ENCODE measurements at regions not wholly inside any gene's neighbourhood (a gene's known extent, or its start where the extent isn't known, plus 50 kb on each side); places are given as distances from the start of the nearest gene placed in this dataset.

DNA sequence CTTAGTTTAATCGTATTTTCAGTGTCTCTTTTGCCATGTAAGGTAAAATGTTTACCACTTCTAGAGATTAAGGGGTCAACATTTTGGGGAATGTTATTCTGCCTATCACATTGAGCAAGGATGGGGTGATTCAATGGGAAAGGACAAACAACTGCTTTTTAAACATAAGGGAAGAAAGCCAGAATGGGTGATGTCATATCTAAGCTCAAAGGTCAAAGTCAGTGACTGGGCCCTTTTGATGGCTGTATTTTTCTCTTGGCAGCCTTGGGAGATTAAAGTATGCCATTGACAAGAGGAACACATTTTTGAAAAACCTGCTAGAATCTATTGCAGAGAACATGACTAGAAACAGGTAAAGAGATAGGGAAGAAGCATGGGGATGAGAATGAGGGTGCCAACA lies 477.3 kb upstream of the IRAK1BP1 start:
- WGBS, 2 donors, result 88 to 91% methylated on average over 1 of the region's 1 CpG
- no peak for DNase-seq (ENCODE audit: low spot score in 2 of 2)
- no peak for TF ChIP-seq CTCF (IDR thresholded peaks at IDR 0.05)
- TF ChIP-seq POLR2A (IDR thresholded peaks at IDR 0.05), result no peak
- intact Hi-C loops (cut with DNase I; ENCODE audit: low total_unique reads), result no loop called here
- no peak overlapping the region for H3K4me3 ChIP-seq (ENCODE audit: low read depth, poor library complexity, severe bottlenecking)

DNA sequence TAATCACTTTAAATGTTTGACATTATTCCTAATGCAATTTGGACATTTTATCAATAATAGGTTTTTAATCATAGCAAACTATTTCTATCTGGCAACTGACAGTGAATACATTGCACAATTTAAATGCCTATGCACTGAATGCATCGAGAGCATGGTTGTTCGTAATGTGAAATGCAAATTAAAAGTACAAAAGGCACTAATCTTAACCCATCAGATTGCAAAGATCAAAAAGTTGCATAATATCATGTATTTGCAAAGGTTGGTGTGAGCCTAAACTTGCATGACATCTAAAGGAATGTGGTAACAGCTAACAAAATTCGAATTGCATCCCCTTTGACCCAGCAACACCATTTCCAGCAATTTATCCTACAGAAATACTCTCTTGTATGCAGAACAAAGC lies 469.9 kb upstream of the IRAK1BP1 start:
- intact Hi-C loops (cut with DNase I; ENCODE audit: low total_unique reads), result no loop called here
- TF ChIP-seq CTCF (IDR thresholded peaks at IDR 0.05) (no peak), POLR2A (IDR thresholded peaks at IDR 0.05) (no peak)
- 17 to 19% methylated on average over 3 of the region's 3 CpGs for WGBS, 2 donors
- no peak overlapping the region for H3K4me3 ChIP-seq (ENCODE audit: low read depth, poor library complexity, severe bottlenecking)
- DNase-seq (ENCODE audit: low spot score in 2 of 2), result no peak

DNA sequence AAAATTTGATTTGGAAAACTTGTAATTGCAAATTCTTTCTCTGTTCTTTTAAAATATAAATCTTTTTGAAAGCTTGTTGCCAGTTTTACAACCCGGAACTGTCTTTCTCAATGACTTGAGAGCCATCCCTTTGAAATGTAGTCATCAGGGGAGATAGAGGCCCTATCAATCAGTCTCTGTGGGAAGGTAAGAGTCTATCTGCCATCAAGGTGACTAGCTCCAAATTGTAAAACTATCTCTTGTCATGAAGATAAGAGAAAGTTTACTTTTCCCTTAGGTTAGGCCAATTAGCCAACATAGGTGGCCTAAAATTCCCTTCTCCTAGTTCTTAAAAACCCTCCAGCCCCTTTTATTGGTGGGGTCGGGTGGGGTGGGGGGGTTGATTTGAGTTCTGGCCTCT lies 469.1 kb upstream of the IRAK1BP1 start:
- WGBS, 2 donors, result 45 to 56% methylated on average over 2 of the region's 2 CpGs
- H3K4me3 ChIP-seq (ENCODE audit: low read depth, poor library complexity, severe bottlenecking), result no peak overlapping the region
- intact Hi-C loops (cut with DNase I; ENCODE audit: low total_unique reads), result no loop called here
- no peak for DNase-seq (ENCODE audit: low spot score in 2 of 2)
- no peak for TF ChIP-seq CTCF (IDR thresholded peaks at IDR 0.05)
- no peak for TF ChIP-seq POLR2A (IDR thresholded peaks at IDR 0.05)

- 68 to 71% methylated on average over 3 of the region's 3 CpGs for WGBS, 2 donors
- DNase-seq (ENCODE audit: low spot score in 2 of 2), result no peak
- TF ChIP-seq POLR2A (IDR thresholded peaks at IDR 0.05), result no peak
- TF ChIP-seq CTCF (IDR thresholded peaks at IDR 0.05), result no peak
- intact Hi-C loops (cut with DNase I; ENCODE audit: low total_unique reads), result no loop called here
- H3K4me3 ChIP-seq (ENCODE audit: low read depth, poor library complexity, severe bottlenecking), result no peak overlapping the region
These were observed 467.3 kb upstream of the IRAK1BP1 start for GRCh38 chr6:78400076-78400475.

- no peak for DNase-seq (ENCODE audit: low spot score in 2 of 2)
- TF ChIP-seq POLR2A (IDR thresholded peaks at IDR 0.05) (no peak), CTCF (IDR thresholded peaks at IDR 0.05) (no peak)
- 83 to 100% methylated on average over 1 of the region's 1 CpG for WGBS, 2 donors
- H3K4me3 ChIP-seq (ENCODE audit: low read depth, poor library complexity, severe bottlenecking), result no peak overlapping the region
- intact Hi-C loops (cut with DNase I; ENCODE audit: low total_unique reads), result no loop called here
These were observed 440.0 kb upstream of the IRAK1BP1 start for GRCh38 chr6:78427386-78427785.

GRCh38 chr6:78430521-78430920 lies 436.8 kb upstream of the IRAK1BP1 start:
- H3K4me3 ChIP-seq (ENCODE audit: low read depth, poor library complexity, severe bottlenecking), result no peak overlapping the region
- intact Hi-C loops (cut with DNase I; ENCODE audit: low total_unique reads), result no loop called here
- TF ChIP-seq POLR2A (IDR thresholded peaks at IDR 0.05) (no peak), CTCF (IDR thresholded peaks at IDR 0.05) (no peak)
- DNase-seq (ENCODE audit: low spot score in 2 of 2), result no peak
- 55 to 85% methylated on average over 1 of the region's 1 CpG for WGBS, 2 donors
